Neural cell (in vitro differentiated cells): ENCODE measurements at regions not wholly inside any gene's neighbourhood (a gene's known extent, or its start where the extent isn't known, plus 50 kb on each side); places are given as distances from the start of the nearest gene placed in this dataset.

ENCODE experiments used
- H2AFZ ChIP-seq: fragments of 200-600, 300-800 bp; sonication (generic), shearing (Covaris generic); 2 replicates; pipeline ENCODE4 v1.6.0; 2014; ENCODE audit warnings: low read depth, mild to moderate bottlenecking, antibody characterized with exemption, low read length, moderate library complexity
- H3F3A ChIP-seq: fragments of 200-600 bp; shearing (Covaris generic); 2 replicates; pipeline ENCODE4 v1.6.1; 2016; ENCODE audit warnings: mild to moderate bottlenecking, moderate library complexity, mixed read lengths, antibody characterized with exemption, low read length; ENCODE audit not compliant: insufficient read depth, poor library complexity, severe bottlenecking
- H3K27ac ChIP-seq: fragments of 200-600, 300-800 bp; sonication (generic), shearing (Covaris generic); 2 replicates; pipeline ENCODE4 v1.5.1; 2014; ENCODE audit warnings: mild to moderate bottlenecking, low read length, moderate library complexity
- H3K27me3 ChIP-seq: fragments of 300-800, 200-600 bp; sonication (generic), shearing (Covaris generic); 2 replicates; pipeline ENCODE4 v1.6.0; 2014; ENCODE audit warnings: mild to moderate bottlenecking, low read depth, low read length, moderate library complexity; ENCODE audit not compliant: insufficient read depth
- H3K36me3 ChIP-seq: fragments of 300-800, 200-600 bp; sonication (generic), shearing (Covaris generic); 2 replicates; pipeline ENCODE4 v1.5.1; 2014; ENCODE audit warnings: mild to moderate bottlenecking, antibody characterized with exemption, low read length, moderate library complexity; ENCODE audit not compliant: insufficient read depth
- H3K4me2 ChIP-seq: fragments of 300-800, 200-600 bp; sonication (generic), shearing (Covaris generic); 2 replicates; pipeline ENCODE4 v1.6.0; 2014; ENCODE audit warnings: mild to moderate bottlenecking, low read length
- H3K4me3 ChIP-seq: fragments of 300-800, 200-600 bp; sonication (generic), shearing (Covaris generic); 2 replicates; pipeline ENCODE4 v1.5.1; 2014; ENCODE audit warnings: mild to moderate bottlenecking, low read length, moderate library complexity
- H3K79me2 ChIP-seq: fragments of 200-600 bp; shearing (Covaris generic); replicated peaks from 2 replicates; pipeline ENCODE4 v1.6.0; 2014; ENCODE audit warnings: mild to moderate bottlenecking, low read length, moderate library complexity; ENCODE audit not compliant: insufficient read depth
- H3K9ac ChIP-seq: fragments of 300-800, 200-600 bp; sonication (generic), shearing (Covaris generic); 2 replicates; pipeline ENCODE4 v1.6.1; 2016; ENCODE audit warnings: mild to moderate bottlenecking, low read length, mixed read lengths
- H3K9me2 ChIP-seq: fragments of 200-600 bp; shearing (Covaris generic); 2 replicates; pipeline ENCODE4 v1.6.1; 2016; ENCODE audit warnings: mild to moderate bottlenecking, low read length, mixed read lengths; ENCODE audit not compliant: insufficient read depth
- H3K9me3 ChIP-seq: fragments of 200-600, 300-800 bp; sonication (generic), shearing (Covaris generic); 2 replicates; pipeline ENCODE4 v1.6.1; 2016; ENCODE audit warnings: mild to moderate bottlenecking, mixed run types, low read length, moderate library complexity, mixed read lengths
- H4K20me1 ChIP-seq: fragments of 200-600 bp; shearing (Covaris generic); 2 replicates; pipeline ENCODE4 v1.6.1; 2016; ENCODE audit warnings: mild to moderate bottlenecking, mixed run types; ENCODE audit not compliant: insufficient read depth
- CTCF ChIP-seq: fragments of 450-650 bp; IDR thresholded peaks from 2 replicates; pipeline ENCODE4 v1.5.1; 2014; ENCODE audit warnings: antibody characterized with exemption, mild to moderate bottlenecking, moderate library complexity; ENCODE audit not compliant: poor library complexity, severe bottlenecking
- EP300 ChIP-seq: fragments of 450-650 bp; conservative IDR thresholded peaks from 2 replicates; pipeline ENCODE4 v1.6.1; 2014; ENCODE audit warnings: antibody characterized with exemption, mild to moderate bottlenecking, moderate library complexity; ENCODE audit not compliant: poor library complexity, severe bottlenecking
- EZH2 ChIP-seq: fragments of 200-600, 300-800 bp; shearing (Covaris generic), sonication (generic); IDR thresholded peaks from 2 replicates; pipeline ENCODE4 v1.6.1; 2014; ENCODE audit warnings: antibody characterized with exemption, low read length, borderline replicate concordance, mild to moderate bottlenecking; ENCODE audit not compliant: insufficient read depth, poor library complexity, severe bottlenecking
- MXI1 ChIP-seq: fragments of 450-650 bp; conservative IDR thresholded peaks from 2 replicates; pipeline ENCODE4 v1.6.1; 2014; ENCODE audit warnings: antibody characterized with exemption, mild to moderate bottlenecking; ENCODE audit not compliant: poor library complexity, severe bottlenecking
- POLR2AphosphoS5 ChIP-seq: IDR thresholded peaks from 2 replicates; pipeline ENCODE4 v1.6.1; 2012
- RAD21 ChIP-seq: fragments of 450-650 bp; conservative IDR thresholded peaks from 2 replicates; pipeline ENCODE4 v1.6.1; 2014; ENCODE audit warnings: antibody characterized with exemption, mild to moderate bottlenecking, moderate library complexity
- SMC3 ChIP-seq: fragments of 450-650 bp; conservative IDR thresholded peaks from 2 replicates; pipeline ENCODE4 v1.6.1; 2014; ENCODE audit warnings: antibody characterized with exemption, mild to moderate bottlenecking, moderate library complexity; ENCODE audit not compliant: poor library complexity
- TAF1 ChIP-seq: IDR thresholded peaks from 2 replicates; pipeline ENCODE4 v1.6.1; 2012; ENCODE audit warnings: low read depth
- TF ChIP-seq, protein P1 (sequence below): IDR thresholded peaks from 2 replicates; pipeline ENCODE4 v1.6.1; 2012; ENCODE audit warnings: borderline replicate concordance

DNA sequence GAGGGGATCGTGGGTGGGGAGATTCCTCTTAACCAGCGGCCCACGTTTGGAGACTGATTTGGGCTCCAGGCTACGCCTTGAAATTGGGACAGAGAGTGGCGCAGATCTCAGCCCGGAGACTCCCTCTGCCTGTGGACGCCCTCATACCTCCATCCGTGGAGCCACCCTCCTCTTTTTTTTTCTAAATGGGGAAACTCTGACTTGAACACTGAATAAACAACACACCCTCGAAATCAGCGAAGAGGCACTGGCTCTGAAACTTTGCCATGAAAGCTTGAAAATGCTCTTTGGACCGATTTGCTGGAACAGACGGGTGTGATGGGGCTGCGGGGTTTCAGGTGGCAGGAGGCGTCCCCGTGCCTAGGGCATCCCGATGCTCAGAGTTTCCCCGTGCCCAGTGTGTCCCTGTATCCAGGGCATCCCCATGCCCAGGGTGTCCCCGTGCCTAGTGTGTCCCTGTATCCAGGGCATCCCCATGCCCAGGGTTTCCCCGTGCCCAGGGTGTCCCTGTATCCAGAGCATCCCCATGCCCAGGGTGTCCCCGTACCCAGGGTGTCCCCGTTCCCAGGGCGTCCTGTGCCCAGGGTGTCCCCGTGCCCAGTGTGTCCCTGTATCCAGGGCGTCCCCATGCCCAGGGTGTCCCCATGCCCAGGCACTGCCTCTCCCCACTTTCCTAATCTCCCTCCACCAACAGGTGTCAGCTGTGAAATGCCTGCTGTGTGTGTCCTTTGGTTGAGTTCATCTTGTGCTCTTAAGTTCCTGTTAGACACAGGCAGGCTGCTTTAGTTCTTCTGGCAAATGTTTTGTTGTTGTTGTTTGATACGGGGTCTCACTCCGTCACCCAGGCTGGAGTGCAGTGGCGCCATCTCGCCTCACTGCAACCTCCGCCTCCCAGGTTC, 187.0 kb downstream of the SEC14L1 start:
- Histone ChIP-seq H3F3A (no peaks in the 10 kb centered on the region), H3K27me3 (no peaks in the 10 kb centered on the region), H3K9me3 (no peaks in the 10 kb centered on the region), H2AFZ (no peak overlapping the region), H3K4me2 (no peak overlapping the region), H3K9ac (no peak overlapping the region), H3K36me3 (no peaks in the 10 kb centered on the region), H3K27ac (no peak overlapping the region), H3K9me2 (no peaks in the 10 kb centered on the region), H3K4me3 (no peak overlapping the region), H4K20me1 (no peaks in the 10 kb centered on the region), H3K79me2 (no peaks in the 10 kb centered on the region)
- TF ChIP-seq MXI1 = no peak
- no peak for TF ChIP-seq POLR2AphosphoS5
- TF ChIP-seq EZH2 = no peak
- no peak for TF ChIP-seq TAF1
- no peak for TF ChIP-seq RAD21
- TF ChIP-seq EP300 = no peak
- no peak for TF ChIP-seq CTCF
- TF ChIP-seq, protein P1, sequence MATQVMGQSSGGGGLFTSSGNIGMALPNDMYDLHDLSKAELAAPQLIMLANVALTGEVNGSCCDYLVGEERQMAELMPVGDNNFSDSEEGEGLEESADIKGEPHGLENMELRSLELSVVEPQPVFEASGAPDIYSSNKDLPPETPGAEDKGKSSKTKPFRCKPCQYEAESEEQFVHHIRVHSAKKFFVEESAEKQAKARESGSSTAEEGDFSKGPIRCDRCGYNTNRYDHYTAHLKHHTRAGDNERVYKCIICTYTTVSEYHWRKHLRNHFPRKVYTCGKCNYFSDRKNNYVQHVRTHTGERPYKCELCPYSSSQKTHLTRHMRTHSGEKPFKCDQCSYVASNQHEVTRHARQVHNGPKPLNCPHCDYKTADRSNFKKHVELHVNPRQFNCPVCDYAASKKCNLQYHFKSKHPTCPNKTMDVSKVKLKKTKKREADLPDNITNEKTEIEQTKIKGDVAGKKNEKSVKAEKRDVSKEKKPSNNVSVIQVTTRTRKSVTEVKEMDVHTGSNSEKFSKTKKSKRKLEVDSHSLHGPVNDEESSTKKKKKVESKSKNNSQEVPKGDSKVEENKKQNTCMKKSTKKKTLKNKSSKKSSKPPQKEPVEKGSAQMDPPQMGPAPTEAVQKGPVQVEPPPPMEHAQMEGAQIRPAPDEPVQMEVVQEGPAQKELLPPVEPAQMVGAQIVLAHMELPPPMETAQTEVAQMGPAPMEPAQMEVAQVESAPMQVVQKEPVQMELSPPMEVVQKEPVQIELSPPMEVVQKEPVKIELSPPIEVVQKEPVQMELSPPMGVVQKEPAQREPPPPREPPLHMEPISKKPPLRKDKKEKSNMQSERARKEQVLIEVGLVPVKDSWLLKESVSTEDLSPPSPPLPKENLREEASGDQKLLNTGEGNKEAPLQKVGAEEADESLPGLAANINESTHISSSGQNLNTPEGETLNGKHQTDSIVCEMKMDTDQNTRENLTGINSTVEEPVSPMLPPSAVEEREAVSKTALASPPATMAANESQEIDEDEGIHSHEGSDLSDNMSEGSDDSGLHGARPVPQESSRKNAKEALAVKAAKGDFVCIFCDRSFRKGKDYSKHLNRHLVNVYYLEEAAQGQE = no peak
- TF ChIP-seq SMC3 = no peak

- H3K27me3 ChIP-seq = no peaks in the 10 kb centered on the region
- H3K9me2 ChIP-seq = no peaks in the 10 kb centered on the region
- H3F3A ChIP-seq = no peaks in the 10 kb centered on the region
- TF ChIP-seq MXI1 (no peak), EP300 (no peak), CTCF (no peak), POLR2AphosphoS5 (no peak), RAD21 (no peak), TAF1 (no peak), SMC3 (no peak), EZH2 (no peak)
- TF ChIP-seq, protein P1 = no peak
- H3K9ac ChIP-seq = no peak overlapping the region
- no peaks in the 10 kb centered on the region for H3K9me3 ChIP-seq
- no peak overlapping the region for H3K27ac ChIP-seq
- H4K20me1 ChIP-seq = no peaks in the 10 kb centered on the region
- no peak overlapping the region for H2AFZ ChIP-seq
- no peak overlapping the region for H3K4me2 ChIP-seq
- H3K36me3 ChIP-seq = no peaks in the 10 kb centered on the region
- no peak overlapping the region for H3K4me3 ChIP-seq
- H3K79me2 ChIP-seq = no peaks in the 10 kb centered on the region
These were observed 188.3 kb downstream of the SEC14L1 start for GRCh38 chr17:77328823-77329740.
